ENCODE measurements at regions not wholly inside any gene's neighbourhood (a gene's known extent, or its start where the extent isn't known, plus 50 kb on each side); places are given as distances from the start of the nearest gene placed in this dataset.

GRCh38 chr6:113318575-113318917 is 538.6 kb upstream of the MARCKS start:
- no peak for DNase-seq

- no peak for DNase-seq
Measured at GRCh38 chr6:113320653-113321052, 536.5 kb upstream of the MARCKS start.

DNA sequence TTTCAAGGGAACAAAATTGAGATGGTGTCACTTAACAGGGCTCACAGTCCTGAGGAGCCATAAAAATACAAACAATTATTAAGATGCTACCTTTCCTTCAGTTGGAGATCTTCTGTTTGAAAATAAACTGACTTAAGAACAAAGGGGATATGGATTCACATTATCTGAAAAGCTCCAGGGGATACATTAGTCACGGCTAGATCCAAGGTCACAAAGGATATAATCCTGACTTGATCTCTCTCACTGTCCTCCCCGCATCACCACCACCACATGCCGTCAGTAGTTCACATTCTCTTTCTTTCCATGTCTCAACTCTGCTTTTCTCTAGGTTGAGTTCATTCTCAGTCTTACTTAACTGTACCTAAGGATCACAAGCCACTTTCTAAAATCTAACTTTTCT is 530.4 kb upstream of the MARCKS start:
- no peak for DNase-seq

DNA sequence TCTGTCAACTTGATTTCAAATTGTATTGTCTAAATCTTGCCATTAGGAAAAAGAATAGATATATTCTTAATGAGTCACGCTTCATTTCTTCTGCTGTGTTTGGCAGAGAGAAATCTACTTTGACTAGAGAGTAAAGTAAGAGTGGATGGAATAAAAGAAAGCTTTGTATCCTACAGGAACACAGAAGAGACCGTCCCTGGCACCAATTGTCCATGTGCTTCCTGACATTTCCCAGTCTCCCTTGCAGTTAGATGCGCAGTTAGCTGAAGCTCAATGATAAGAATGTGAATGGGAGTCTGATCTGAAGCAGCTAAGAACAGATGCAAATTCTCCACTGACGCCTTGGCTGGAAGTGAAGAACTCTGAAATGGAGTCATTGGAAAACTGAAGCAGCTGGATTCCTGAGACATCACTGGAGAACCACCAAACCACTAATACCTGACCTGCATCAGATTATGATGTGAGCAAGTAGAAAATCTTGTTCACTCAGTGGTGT is 528.2 kb upstream of the MARCKS start:
- DNase-seq = no peak

- DNase-seq = no peak
Measured at GRCh38 chr6:113329942-113330635, 527.1 kb upstream of the MARCKS start.

DNA sequence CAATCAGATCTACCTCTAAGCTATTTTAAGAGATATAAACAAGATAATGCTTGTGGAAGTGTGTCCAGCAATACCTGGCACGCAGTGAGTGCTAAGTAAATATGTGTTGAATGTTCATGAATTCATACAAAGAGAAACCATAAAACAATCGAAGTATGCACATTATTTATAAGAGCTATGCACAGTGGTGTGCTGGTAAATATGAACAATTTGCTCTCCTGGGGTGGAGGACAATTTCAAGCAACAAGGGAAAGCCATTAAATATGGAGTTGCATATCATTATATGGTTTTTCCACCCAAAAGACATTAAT is 526.6 kb upstream of the MARCKS start:
- DNase-seq = no peak

DNA sequence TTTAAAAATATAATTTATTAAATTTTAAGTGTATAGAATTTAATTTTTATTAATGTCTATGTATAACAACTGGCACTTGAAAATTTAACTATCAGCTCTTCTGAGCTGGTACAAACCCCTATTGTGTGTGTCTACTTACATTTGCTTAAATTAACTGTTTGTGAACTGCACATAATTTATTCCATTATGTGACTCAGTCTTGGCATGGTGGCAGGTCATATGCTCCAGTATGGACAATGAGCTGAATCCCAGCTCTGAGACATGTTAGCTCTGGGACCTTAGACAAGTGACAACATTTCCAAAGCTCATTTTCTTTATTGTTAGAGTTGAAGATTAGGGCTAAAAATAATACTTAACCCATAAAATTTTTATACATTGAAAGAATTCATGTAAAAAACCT is 526.1 kb upstream of the MARCKS start:
- no peak for DNase-seq

DNA sequence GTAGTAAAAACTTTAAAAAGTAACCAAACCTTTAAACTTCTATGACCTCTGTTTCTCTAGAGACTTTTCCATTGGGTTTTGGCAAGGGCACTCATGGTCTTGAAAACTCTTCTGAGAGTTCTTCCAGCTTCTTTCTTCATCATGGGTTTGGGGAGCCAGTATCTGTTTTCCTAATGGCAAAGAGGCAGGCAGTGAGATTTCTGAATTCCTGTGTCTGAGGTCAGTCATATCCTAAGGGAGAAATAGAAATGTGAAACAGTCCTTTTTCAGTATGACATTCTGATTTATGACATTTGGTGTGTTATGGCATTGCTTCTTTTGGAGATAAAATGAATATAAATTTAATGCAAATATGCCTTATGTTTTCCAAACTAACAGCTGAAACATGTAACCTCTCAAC is 518.5 kb upstream of the MARCKS start:
- DNase-seq = no peak

DNA sequence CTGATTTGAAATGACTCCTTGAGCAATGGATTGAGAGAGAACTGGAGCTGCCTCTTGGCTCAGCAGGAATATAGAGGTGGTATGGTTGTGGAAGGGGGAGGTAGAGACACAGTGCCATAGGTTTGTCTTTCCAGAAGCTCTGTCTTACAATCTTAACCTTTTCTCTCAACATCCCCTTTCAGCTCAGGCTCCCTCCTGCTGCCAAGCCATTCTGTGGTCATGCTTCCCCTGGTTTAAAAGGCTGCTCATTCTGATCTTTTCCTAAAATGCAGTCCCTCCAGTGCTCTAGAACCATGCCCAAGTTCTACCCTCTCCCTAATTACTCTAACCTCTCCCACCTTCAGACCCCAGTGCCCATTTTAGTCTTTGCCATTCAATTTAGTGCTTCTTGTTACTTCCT is 517.9 kb upstream of the MARCKS start:
- DNase-seq = no peak

DNA sequence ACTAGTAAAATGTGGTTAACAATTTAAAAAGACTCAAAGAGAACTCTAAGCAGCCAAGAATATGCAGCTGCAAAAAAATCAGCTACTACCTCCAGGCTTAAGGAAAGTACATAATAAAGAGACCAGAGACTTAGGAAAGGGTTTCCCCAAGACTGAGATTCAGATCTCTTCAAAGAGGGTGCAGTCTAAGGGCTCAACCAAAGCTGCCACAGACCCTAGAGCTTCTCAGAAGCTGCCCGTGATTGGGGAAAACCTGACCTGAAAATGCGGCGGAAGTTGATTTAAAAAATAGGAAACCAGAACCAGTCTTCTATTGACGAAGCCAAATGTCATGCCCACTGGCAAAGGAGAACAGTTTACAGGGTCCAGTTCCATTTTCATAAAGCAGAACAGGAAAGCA is 516.8 kb upstream of the MARCKS start:
- no peak for DNase-seq

DNA sequence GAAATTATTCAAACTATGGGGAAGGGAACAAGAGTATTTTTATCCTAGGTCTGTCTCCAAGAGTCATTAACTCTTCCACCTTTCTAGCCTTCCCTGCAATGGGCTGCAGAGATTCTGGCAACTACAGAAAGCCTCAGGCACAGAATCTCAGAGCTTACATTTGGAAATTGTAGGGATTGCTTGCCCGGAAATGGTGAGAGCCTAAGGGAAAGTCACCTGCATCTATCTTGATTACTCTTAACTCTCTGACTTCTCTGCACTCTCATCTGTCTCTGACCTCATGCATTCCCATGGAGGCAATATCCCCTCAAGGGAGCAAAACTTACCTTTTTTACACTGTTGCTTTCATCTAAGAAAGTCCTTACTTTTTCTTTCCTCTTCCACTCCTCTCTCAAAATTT is 513.2 kb upstream of the MARCKS start:
- DNase-seq = no peak

GRCh38 chr6:113344969-113345368 is 512.2 kb upstream of the MARCKS start:
- no peak for DNase-seq

DNA sequence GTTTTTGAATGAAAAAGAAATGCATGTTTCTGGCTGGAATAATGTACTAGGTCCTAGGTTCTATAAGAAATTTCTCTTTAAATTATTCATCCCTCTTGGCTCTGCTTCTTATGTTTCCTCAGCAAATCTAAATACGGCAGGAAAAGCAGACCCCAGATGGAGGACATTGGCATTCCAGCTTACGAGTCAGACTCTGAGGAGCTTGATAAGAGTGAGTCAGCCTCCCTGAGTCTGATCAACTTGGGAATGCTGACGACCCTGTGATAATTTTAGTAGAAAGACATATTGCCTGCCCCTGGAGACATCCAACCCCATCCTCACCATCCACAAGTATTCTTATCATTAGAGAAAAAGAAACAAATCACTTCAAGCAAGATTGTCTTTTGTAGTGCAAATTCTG is 509.7 kb upstream of the MARCKS start:
- DNase-seq = no peak

DNA sequence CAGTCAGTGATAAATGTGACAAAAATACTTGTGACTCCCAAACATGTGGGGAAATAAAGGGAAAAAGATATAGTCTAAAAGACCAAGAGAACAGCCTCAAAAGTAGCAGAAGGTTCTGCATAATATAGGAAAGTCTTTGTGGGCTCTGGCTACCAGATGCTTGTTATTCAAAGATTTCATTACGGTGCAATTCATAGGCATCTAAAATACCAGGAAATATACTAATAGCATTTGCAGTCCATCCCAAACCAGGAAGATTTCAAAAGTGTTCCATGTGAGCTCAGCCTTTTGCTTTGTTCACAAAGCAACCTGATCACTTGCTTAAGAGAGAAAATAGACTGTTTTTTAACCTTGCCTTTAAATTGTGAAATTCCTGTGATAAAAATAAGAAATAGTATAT is 506.7 kb upstream of the MARCKS start:
- no peak for DNase-seq

- no peak for DNase-seq
Measured at GRCh38 chr6:113351173-113351834, 505.8 kb upstream of the MARCKS start.

- no peak for DNase-seq
Measured at GRCh38 chr6:113352029-113352801, 504.9 kb upstream of the MARCKS start.

- no peak for DNase-seq
Measured at GRCh38 chr6:113352831-113353230, 504.3 kb upstream of the MARCKS start.

GRCh38 chr6:113353392-113353791 is 503.8 kb upstream of the MARCKS start:
- no peak for DNase-seq

GRCh38 chr6:113354204-113354895 is 502.8 kb upstream of the MARCKS start:
- no peak for DNase-seq

DNA sequence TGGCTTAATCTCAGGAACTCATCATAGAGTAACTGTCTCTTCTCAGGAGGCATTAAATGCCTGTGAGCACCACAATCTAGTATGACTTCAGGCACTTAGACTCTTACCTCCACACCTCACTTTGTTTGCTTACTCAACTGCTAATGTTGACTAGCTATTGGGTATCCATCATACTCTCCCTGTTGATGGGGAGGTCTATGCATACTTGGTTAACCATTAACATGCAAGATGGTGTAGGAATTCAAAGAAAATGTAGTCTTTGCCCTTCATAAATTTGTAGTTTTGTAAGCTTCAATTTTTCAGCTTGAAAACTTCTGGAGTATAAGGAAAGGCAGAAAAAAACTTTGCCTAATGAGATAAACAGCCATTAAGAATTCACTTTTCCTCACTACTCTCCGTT is 501.0 kb upstream of the MARCKS start:
- no peak for DNase-seq

DNA sequence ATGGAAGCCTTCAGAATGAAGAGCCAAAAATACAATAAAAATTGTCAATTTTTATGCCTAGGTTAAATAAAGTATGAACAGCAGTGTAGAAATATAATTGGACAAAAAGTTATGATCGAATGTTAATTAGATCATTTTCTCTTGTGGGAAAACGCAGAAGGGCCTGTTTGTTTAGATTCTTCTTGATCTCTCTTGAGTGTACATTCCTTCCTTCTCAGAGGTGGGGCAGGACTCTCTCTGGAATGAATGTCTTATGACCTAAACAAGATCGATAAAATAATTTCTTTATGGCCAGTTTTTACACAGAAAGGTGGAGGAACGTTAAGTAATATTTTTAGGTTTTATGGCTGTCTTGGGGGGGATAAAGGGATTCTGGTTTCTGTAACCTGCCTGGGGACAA is 500.1 kb upstream of the MARCKS start:
- no peak for DNase-seq

GRCh38 chr6:113358063-113358583 is 499.0 kb upstream of the MARCKS start:
- no peak for DNase-seq
